SK-N-SH (cell line): ENCODE measurements at regions not wholly inside any gene's neighbourhood (a gene's known extent, or its start where the extent isn't known, plus 50 kb on each side); places are given as distances from the start of the nearest gene placed in this dataset.

Source experiments
- CTCF ChIA-PET: fragments of 300-600, 350-600 bp; formaldehyde crosslinking; extraction: SDS; loops from one replicate; lab custom pipeline; 2021; lab: Yijun Ruan, JAX
- POLR2A ChIA-PET: fragments of 350-600 bp; sonication (Branson Sonifier 250); formaldehyde crosslinking; extraction: SDS; loops from one replicate; lab custom pipeline; 2020; ENCODE audit warnings: antibody characterized with exemption, inconsistent platforms; lab: Yijun Ruan, JAX
- DNase-seq: peaks from one replicate; pipeline ENCODE4 v3.0.0; 2012
- H2AFZ ChIP-seq: fragments of 200-600 bp; sonication (generic); 2 replicates; pipeline ENCODE4 v1.8.1; 2016; ENCODE audit warnings: antibody characterized with exemption, mild to moderate bottlenecking, low read depth
- H3F3A ChIP-seq: fragments of 200-600 bp; sonication (generic); replicated peaks from 2 replicates; pipeline ENCODE3; 2016; ENCODE audit warnings: antibody characterized with exemption, mild to moderate bottlenecking; ENCODE audit not compliant: insufficient read depth
- H3K27ac ChIP-seq, 2 experiments: fragments of 200-500 bp in 1 of 2; fragments of 200-600 bp in 1 of 2; sonication (Bioruptor generic) in 1 of 2; sonication (generic), shearing (Covaris generic) in 1 of 2; 2 replicates each; pipeline versions ENCODE4 v1.5.1 to v1.6.1; 2014 to 2016; ENCODE audit warnings: low read depth in 2 of 2, inconsistent platforms in 1 of 2, low read length in 1 of 2, mild to moderate bottlenecking in 1 of 2, mixed read lengths in 1 of 2
- H3K27me3 ChIP-seq: fragments of 200-600 bp; sonication (generic), shearing (Covaris generic); 2 replicates; pipeline ENCODE4 v1.6.1; 2016; ENCODE audit warnings: mixed run types; ENCODE audit not compliant: insufficient read depth
- H3K36me3 ChIP-seq, 2 experiments: fragments of 200-500 bp in 1 of 2; fragments of 200-600 bp in 1 of 2; sonication (Bioruptor generic) in 1 of 2; sonication (generic) in 1 of 2; replicated peaks in 1 of 2; 2 replicates each; pipeline versions ENCODE3 to v1.5.1; 2014 to 2016; ENCODE audit warnings: low read length in 1 of 2, mild to moderate bottlenecking in 1 of 2; ENCODE audit not compliant: insufficient read depth in 2 of 2, control insufficient read depth in 1 of 2
- H3K4me1 ChIP-seq, 2 experiments: fragments of 200-500 bp in 1 of 2; fragments of 200-600 bp in 1 of 2; sonication (Bioruptor generic) in 1 of 2; sonication (generic), shearing (Covaris generic) in 1 of 2; 2 replicates each; pipeline versions ENCODE4 v1.5.1 to v1.6.1; 2014 to 2016; ENCODE audit warnings: low read depth in 1 of 2, low read length in 1 of 2, mixed run types in 1 of 2; ENCODE audit not compliant: insufficient read depth in 2 of 2, control insufficient read depth in 1 of 2
- H3K4me2 ChIP-seq: fragments of 200-600 bp; sonication (generic), shearing (Covaris generic); 2 replicates; pipeline ENCODE4 v1.6.1; 2017; ENCODE audit warnings: mixed run types
- H3K4me3 ChIP-seq, 2 experiments: fragments of 200-500 bp in 1 of 2; fragments of 200-600 bp in 1 of 2; sonication (Bioruptor generic) in 1 of 2; sonication (generic), shearing (Covaris generic) in 1 of 2; 2 replicates each; pipeline versions ENCODE4 v1.5.1 to v1.8.1; 2014 to 2016; ENCODE audit warnings: low read depth in 2 of 2, inconsistent platforms in 1 of 2, low read length in 1 of 2, mild to moderate bottlenecking in 1 of 2, mixed read lengths in 1 of 2, moderate library complexity in 1 of 2
- H3K79me2 ChIP-seq: fragments of 200-600 bp; sonication (generic); 2 replicates; pipeline ENCODE4 v1.8.1; 2017; ENCODE audit warnings: mild to moderate bottlenecking; ENCODE audit not compliant: insufficient read depth
- H3K9ac ChIP-seq: fragments of 200-600 bp; sonication (generic); 2 replicates; pipeline ENCODE4 v1.6.1; 2017; ENCODE audit warnings: mixed run types
- H3K9me2 ChIP-seq: fragments of 200-600 bp; sonication (generic); 2 replicates; pipeline ENCODE4 v1.6.1; 2017; ENCODE audit warnings: mixed run types
- H3K9me3 ChIP-seq: fragments of 200-600 bp; sonication (generic); 2 replicates; pipeline ENCODE4 v1.6.1; 2017; ENCODE audit warnings: mixed run types, mild to moderate bottlenecking, moderate library complexity
- H4K20me1 ChIP-seq: fragments of 200-600 bp; sonication (generic); 2 replicates; pipeline ENCODE4 v1.6.1; 2017; ENCODE audit warnings: mild to moderate bottlenecking, mixed run types; ENCODE audit not compliant: insufficient read depth
- CHD2 ChIP-seq: fragments of 150-350 bp; IDR thresholded peaks from 2 replicates; pipeline ENCODE4 v1.6.1; 2018; ENCODE audit warnings: low read length; ENCODE audit not compliant: partially characterized antibody
- CTCF ChIP-seq: fragments of 200-600 bp; sonication (generic); IDR thresholded peaks from 2 replicates; pipeline ENCODE4 v1.6.1; 2017; ENCODE audit warnings: antibody characterized with exemption, mild to moderate bottlenecking, moderate library complexity
- EZH2phosphoT487 ChIP-seq: fragments of 200-600 bp; sonication (generic); IDR thresholded peaks from 2 replicates; pipeline ENCODE4 v1.6.1; 2017; ENCODE audit warnings: low read depth, mixed run types, mild to moderate bottlenecking, antibody characterized with exemption, moderate library complexity, borderline replicate concordance
- FOSL2 ChIP-seq: IDR thresholded peaks from 2 replicates; pipeline ENCODE4 v1.4.0; 2012; ENCODE audit warnings: low read depth, mild to moderate bottlenecking, moderate library complexity, borderline replicate concordance
- FOXM1 ChIP-seq: IDR thresholded peaks from 2 replicates; pipeline ENCODE4 v1.4.0; 2012; ENCODE audit warnings: low read depth, mild to moderate bottlenecking
- GABPA ChIP-seq: IDR thresholded peaks from 2 replicates; pipeline ENCODE4 v1.4.0; 2012; ENCODE audit warnings: low read depth, mild to moderate bottlenecking
- GATA2 ChIP-seq: sonication (generic); formaldehyde crosslinking; IDR thresholded peaks from 2 replicates; pipeline ENCODE4 v1.5.0; 2020; ENCODE audit warnings: mild to moderate bottlenecking, missing genetic modification reagents
- JUND ChIP-seq: IDR thresholded peaks from 2 replicates; pipeline ENCODE4 v1.4.0; 2012
- MAX ChIP-seq: IDR thresholded peaks from 2 replicates; pipeline ENCODE4 v1.4.0; 2012; ENCODE audit warnings: low read depth
- NFIC ChIP-seq: IDR thresholded peaks from 2 replicates; pipeline ENCODE4 v1.4.0; 2012; ENCODE audit warnings: borderline replicate concordance
- NRF1 ChIP-seq: IDR thresholded peaks from 2 replicates; pipeline ENCODE4 v1.6.1; 2012; ENCODE audit warnings: low read depth, mild to moderate bottlenecking, low read length
- POLR2AphosphoS5 ChIP-seq: IDR thresholded peaks from 2 replicates; pipeline ENCODE4 v1.6.1; 2012; ENCODE audit warnings: low read depth, low read length
- RAD21 ChIP-seq: IDR thresholded peaks from 2 replicates; pipeline ENCODE4 v1.6.1; 2012; ENCODE audit warnings: mild to moderate bottlenecking, low read length
- RCOR1 ChIP-seq: fragments of 150-350 bp; IDR thresholded peaks from 2 replicates; pipeline ENCODE4 v1.6.1; 2017; ENCODE audit warnings: antibody characterized with exemption, low read length
- REST ChIP-seq: IDR thresholded peaks from 2 replicates; pipeline ENCODE4 v1.6.1; 2012; ENCODE audit warnings: mild to moderate bottlenecking, low read depth, low read length, moderate library complexity
- RFX5 ChIP-seq: IDR thresholded peaks from 2 replicates; pipeline ENCODE4 v1.6.1; 2012; ENCODE audit warnings: mild to moderate bottlenecking, improper control_type of control experiment, low read length
- RXRA ChIP-seq: IDR thresholded peaks from 2 replicates; pipeline ENCODE4 v1.4.0; 2012; ENCODE audit warnings: low read depth, mild to moderate bottlenecking, borderline replicate concordance
- SIN3A ChIP-seq: IDR thresholded peaks from 2 replicates; pipeline ENCODE4 v1.6.1; 2012; ENCODE audit warnings: low read depth, mild to moderate bottlenecking, low read length, moderate library complexity, borderline replicate concordance
- TAF1 ChIP-seq: IDR thresholded peaks from 2 replicates; pipeline ENCODE4 v1.6.1; 2012; ENCODE audit warnings: low read depth, mild to moderate bottlenecking, low read length, moderate library complexity, borderline replicate concordance
- USF2 ChIP-seq: fragments of 150-350 bp; IDR thresholded peaks from 2 replicates; pipeline ENCODE4 v1.6.1; 2017; ENCODE audit warnings: antibody characterized with exemption, low read length, low read depth, borderline replicate concordance
- WGBS: methylation state at CpG from one replicate; pipeline ENCODE4 v1.1.6; 2017; ENCODE audit warnings: low lambda C conversion rate; 5-methylcytosine and 5-hydroxymethylcytosine counted together

GRCh38 chr3:34862456-34862855 lies 776.9 kb upstream of the ARPP21 start:
- TF ChIP-seq CHD2, result no peak
- TF ChIP-seq POLR2AphosphoS5, result no peak
- no peak for TF ChIP-seq RFX5
- no peak for TF ChIP-seq MAX
- TF ChIP-seq RAD21, result no peak
- no peak for TF ChIP-seq NFIC
- TF ChIP-seq SIN3A, result no peak
- no peak for TF ChIP-seq GATA2
- TF ChIP-seq NRF1, result no peak
- TF ChIP-seq FOSL2, result no peak
- no peak for TF ChIP-seq FOXM1
- TF ChIP-seq REST, result no peak
- TF ChIP-seq JUND, result no peak
- no peak for TF ChIP-seq EZH2phosphoT487
- no peak for TF ChIP-seq RXRA
- no peak for TF ChIP-seq GABPA
- no peak for TF ChIP-seq CTCF
- no peak for TF ChIP-seq RCOR1
- no peak for TF ChIP-seq USF2
- TF ChIP-seq TAF1, result no peak
- CTCF ChIA-PET, result no interaction called here
- WGBS, result 26% methylated on average over 3 of the region's 4 CpGs
- Histone ChIP-seq H3K9me2 (no peaks in the 10 kb centered on the region), H3K79me2 (no peaks in the 10 kb centered on the region), H3K4me1 (peaks cover 0 to 9% of the 10 kb centered on the region in 2 experiments; a peak in 1 of 4 replicates), H3K4me2 (no peak overlapping the region), H3K9me3 (no peaks in the 10 kb centered on the region), H3K27me3 (no peaks in the 10 kb centered on the region), H3F3A (no peaks in the 10 kb centered on the region), H3K36me3 (no peaks in the 10 kb centered on the region), H4K20me1 (no peaks in the 10 kb centered on the region), H3K4me3 (no peak overlapping the region), H2AFZ (no peak overlapping the region), H3K27ac (peak overlapping the region in 1 of 2 experiments; percentile 25; a peak in 1 of 4 replicates), H3K9ac (no peak overlapping the region)
- DNase-seq, result no peak
- POLR2A ChIA-PET, result no interaction called here
